GM19023 (cell line): ENCODE measurements at regions not wholly inside any gene's neighbourhood (a gene's known extent, or its start where the extent isn't known, plus 50 kb on each side); places are given as distances from the start of the nearest gene placed in this dataset.

Experiments
- ATAC-seq: cut with Tn5 transposase; IDR thresholded peaks from one replicate; pipeline ENCODE4 v1.9.1; 2021; ENCODE audit warnings: mild to moderate bottlenecking, moderate library complexity; ENCODE audit not compliant: unreplicated experiment

GRCh38 chr13:84684048-84684662 is 801.9 kb upstream of the SLITRK1 start:
- ATAC-seq: no peak

GRCh38 chr13:84683448-84683847 is 801.2 kb upstream of the SLITRK1 start:
- ATAC-seq: no peak

- ATAC-seq: no peak
Measured at GRCh38 chr13:84677836-84678235, 795.6 kb upstream of the SLITRK1 start.

GRCh38 chr13:84672616-84673015 is 790.3 kb upstream of the SLITRK1 start:
- no peak for ATAC-seq

GRCh38 chr13:84670245-84670644 is 788.0 kb upstream of the SLITRK1 start:
- ATAC-seq: no peak

- ATAC-seq: no peak
Measured at GRCh38 chr13:84668637-84669036, 786.4 kb upstream of the SLITRK1 start.

GRCh38 chr13:84662491-84662890 is 780.2 kb upstream of the SLITRK1 start:
- no peak for ATAC-seq

- ATAC-seq: no peak
Measured at GRCh38 chr13:84661718-84662117, 779.4 kb upstream of the SLITRK1 start.

- ATAC-seq: no peak
Measured at GRCh38 chr13:84659359-84659661, 777.0 kb upstream of the SLITRK1 start.

- no peak for ATAC-seq
Measured at GRCh38 chr13:84658491-84659358, 776.5 kb upstream of the SLITRK1 start.

GRCh38 chr13:84655677-84656076 is 773.4 kb upstream of the SLITRK1 start:
- ATAC-seq: no peak

- no peak for ATAC-seq
Measured at GRCh38 chr13:84654654-84655275, 772.5 kb upstream of the SLITRK1 start.

- ATAC-seq: no peak
Measured at GRCh38 chr13:84653915-84654534, 771.8 kb upstream of the SLITRK1 start.

GRCh38 chr13:84651705-84652104 is 769.4 kb upstream of the SLITRK1 start:
- no peak for ATAC-seq

- ATAC-seq: no peak
Measured at GRCh38 chr13:84651288-84651687, 769.0 kb upstream of the SLITRK1 start.

- ATAC-seq: no peak
Measured at GRCh38 chr13:84649853-84650252, 767.6 kb upstream of the SLITRK1 start.

GRCh38 chr13:84648069-84648640 is 765.9 kb upstream of the SLITRK1 start:
- no peak for ATAC-seq

GRCh38 chr13:84646957-84647356 is 764.7 kb upstream of the SLITRK1 start:
- no peak for ATAC-seq

GRCh38 chr13:84645196-84646012 is 763.1 kb upstream of the SLITRK1 start:
- no peak for ATAC-seq

- no peak for ATAC-seq
Measured at GRCh38 chr13:84641491-84641890, 759.2 kb upstream of the SLITRK1 start.
